ENCODE measurements at regions not wholly inside any gene's neighbourhood (a gene's known extent, or its start where the extent isn't known, plus 50 kb on each side); places are given as distances from the start of the nearest gene placed in this dataset.

DNA sequence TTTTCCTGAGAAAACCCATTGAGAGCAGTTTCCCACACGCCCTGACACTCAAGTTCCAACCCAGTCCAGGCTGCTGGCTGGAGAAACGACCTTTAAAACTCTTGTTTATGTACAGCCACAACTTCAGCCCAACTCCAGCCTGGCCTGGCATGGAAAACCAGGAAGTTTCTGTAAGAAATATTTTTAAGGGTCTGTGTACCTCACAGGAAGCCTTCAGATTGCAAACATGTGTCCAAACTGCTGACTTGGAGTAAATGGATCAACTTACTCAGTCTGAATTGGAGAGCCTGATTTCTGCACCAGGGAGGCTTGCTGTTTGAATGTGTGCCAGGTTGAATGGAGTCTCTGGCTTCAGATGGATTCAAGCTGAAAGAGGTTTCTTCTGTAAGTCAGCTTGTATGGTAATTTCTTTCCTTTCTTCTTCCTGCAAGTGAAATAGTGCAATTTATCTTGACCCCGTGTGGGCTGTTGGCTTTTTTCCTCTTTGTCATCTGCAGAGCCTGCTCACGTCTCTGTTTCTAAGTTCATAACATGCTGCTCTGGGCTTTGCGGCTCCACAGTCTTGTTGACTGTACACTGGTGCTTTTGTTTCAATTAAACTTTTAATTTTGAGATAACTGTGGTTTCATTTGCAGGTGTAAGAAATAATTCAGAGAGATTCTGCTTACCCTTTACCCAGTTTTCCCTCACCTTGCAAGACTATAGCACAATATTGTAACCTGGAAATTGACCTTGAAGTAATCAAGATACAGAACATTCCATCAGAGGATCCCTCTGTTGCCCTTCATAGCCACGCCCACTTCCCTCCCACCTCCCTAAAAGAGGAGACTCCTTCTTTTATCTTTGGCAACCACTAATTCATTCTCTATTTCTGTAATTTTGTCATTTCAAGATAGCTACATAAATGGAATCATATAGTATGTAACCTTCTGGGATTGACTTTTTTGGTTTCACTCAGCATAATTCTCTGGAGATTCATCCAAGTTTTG is 109.7 kb upstream of the PRMT8 start:
- TF ChIP-seq POLR2A (IDR thresholded peaks at IDR 0.05; ENCODE audit: low read length), result no peak
- no peak for TF ChIP-seq GATA1 (IDR thresholded peaks at IDR 0.05; ENCODE audit: low read depth, low read length)

Measured in erythroblast (primary cell).